GM19324 (cell line): ENCODE measurements at regions not wholly inside any gene's neighbourhood (a gene's known extent, or its start where the extent isn't known, plus 50 kb on each side); places are given as distances from the start of the nearest gene placed in this dataset.

Experiments used
- ATAC-seq: cut with Tn5 transposase; IDR thresholded peaks from one replicate; pipeline ENCODE4 v1.9.1; 2021; ENCODE audit warnings: mild to moderate bottlenecking, moderate library complexity; ENCODE audit not compliant: unreplicated experiment, low FRiP score

DNA sequence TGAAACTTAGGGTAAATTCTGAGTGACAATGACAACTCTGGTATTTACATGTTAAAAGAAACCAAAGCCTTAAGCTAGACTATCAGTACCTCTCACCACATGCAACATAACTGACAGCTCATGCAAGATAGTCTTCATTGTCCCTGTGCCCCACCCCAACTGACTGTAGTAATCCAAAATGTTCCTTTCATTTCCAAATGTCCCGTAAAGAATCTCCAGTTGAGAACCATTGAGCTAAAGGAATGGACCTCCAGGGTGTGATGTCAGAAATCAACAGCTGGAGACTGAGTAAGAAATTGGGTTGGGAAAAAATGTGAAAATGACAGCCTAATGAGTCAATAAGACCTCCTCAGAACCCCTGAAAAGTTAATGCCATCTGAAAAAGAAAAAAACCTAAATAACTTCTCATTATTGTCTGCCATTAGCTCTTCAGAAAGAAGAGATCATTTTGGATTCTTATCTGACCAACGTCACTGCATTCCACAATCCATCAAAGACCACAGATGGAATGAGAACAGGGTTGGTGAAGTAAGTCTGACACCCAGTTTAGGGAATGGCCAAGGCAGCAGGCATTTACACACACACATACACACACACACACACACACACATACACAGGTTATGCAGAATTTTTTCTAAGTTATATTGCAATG lies 51.7 kb upstream of the ACVR2A start:
- no peak for ATAC-seq

DNA sequence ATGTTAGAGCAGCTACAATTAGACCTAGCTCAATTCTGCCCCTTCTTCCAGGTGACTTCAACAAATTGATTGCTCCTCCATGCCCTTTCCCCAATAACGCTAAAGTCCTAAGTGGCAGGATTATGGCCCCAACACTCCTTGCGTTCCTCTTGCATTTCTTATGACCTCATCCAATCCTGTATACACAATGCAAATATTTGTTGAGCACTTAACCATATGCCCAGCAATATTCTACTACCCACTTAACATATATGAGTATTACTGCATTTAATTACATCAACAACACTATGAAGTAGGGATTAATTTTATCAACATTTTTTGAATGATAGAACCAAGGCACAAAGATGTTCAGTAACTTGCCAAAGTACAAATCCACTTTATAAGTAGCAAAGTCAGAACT lies 54.2 kb upstream of the ACVR2A start:
- no peak for ATAC-seq

DNA sequence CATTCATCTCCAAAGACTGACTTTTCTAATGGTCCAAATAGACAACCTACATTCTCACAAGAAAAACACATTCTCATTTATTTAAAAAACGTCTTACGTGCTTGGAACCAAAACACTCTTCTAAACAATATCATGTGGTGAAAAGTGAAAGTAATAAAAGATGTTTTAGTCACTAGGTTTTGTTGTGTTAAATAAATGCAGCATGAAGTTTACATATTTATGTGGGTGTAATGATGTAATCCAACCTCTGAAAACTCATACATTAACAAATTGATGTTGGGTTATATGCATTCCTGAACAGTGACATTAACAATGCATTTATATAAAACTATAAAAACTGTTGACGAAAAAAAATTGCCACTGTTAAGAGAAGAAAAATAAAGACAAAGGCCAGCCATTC lies 55.1 kb upstream of the ACVR2A start:
- no peak for ATAC-seq

DNA sequence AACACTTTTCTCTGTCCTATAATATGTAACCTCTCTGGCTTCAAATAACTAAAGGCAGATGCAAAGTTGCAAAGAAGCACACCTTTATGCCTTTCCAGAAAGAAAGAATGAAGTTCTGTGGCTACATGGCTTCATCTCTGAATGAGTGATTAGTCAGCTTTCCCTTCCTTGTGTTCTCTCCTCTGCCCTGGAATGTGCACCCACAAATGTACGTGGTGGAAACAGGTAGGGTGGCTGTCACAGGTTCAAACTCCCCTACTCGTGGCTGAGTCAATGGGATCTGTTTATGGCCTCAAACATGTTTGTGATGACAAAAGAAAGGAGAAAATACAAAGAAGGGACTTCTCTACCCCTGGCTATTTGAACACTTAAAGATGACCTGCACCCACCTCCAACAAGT lies 55.5 kb upstream of the ACVR2A start:
- ATAC-seq: no peak

DNA sequence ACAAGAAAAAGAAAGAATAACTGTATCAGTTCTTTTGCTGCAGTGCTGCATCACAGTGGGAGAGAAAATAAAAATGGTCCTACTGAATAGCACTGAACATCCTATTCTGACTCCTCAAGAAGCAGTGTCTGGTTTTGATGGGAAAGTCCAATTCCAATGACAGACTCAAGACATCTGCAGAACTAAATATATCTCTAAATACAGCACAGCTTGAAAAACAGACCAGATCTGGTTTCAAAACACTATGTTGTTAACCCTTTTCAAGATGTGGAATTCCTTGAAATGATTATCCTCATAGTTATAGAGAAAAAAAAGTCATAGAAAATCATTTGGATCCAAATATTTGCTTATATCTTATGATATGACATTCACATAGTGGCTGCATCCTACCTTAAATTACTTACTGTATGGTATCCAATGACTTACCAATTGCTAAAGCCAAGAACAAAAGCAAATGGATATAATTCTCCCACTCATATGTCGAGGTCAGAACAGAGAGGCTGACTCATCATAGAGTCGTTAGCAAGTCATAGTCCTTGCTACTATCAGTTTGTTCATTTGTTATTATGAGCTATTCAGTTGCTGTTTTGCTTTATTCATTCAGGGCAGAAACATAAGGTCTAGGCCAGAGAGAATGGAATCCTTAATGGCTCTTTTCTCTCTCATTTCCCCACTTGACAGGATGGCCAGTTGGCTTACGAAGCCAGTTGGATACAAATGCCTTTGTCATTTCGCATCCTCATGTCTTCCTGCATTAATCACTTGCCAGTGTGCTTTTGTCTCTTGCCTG lies 62.5 kb upstream of the ACVR2A start:
- no peak for ATAC-seq

DNA sequence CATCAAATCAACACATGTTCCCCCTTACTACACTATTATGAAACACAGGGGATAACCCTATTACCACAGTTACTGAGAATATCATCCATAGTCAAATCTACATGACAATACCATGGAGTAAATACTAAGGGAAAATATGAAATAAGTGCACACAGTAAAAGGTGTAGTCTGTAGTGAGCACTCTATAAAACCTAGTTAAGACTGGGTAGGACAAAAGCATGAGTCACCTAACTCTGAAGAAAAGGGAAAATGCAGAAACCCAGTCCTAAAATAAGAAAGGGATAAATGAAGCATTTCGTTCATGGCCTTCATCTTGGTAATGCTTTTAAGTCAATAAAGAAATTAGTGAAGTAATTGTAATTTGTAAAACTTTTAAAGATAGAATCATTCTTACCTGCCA lies 65.4 kb upstream of the ACVR2A start:
- no peak for ATAC-seq

DNA sequence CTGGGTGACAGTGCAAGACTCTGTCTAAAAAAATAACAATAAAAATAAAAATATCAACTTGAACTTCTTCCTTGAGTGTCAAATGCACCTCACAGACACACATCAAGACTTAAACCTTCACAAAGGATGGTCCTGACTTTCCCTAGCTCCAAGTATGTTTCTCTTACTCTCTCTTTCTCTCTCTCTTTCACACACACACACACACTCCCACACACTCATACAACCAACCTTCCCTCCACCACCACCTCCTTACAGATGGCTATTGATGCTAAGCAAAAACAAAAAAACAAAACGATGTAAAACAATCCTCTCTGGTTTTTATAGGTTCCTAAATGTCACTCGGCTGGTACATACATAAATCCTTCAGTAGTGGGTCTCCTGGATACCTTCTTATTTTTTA lies 67.4 kb upstream of the ACVR2A start:
- no peak for ATAC-seq

DNA sequence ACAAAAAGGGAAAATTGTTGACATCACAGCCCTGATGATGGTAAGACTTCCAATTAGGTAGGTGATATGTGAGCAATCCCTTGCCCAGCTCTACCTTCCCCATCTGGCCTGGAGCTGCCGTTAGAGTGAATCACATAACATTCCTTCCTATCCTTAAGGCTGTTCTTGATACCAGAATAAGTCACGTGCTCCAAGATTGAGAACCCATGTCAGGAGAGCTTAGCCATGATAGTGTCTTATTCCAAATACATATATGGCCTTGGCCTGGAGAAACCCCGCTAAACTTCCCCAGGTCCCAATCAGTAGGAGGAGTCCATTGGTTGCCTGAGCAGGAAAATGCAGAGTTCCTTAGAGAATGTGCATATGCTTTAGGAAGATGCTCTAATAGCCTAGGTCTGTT lies 70.0 kb upstream of the ACVR2A start:
- ATAC-seq: no peak

DNA sequence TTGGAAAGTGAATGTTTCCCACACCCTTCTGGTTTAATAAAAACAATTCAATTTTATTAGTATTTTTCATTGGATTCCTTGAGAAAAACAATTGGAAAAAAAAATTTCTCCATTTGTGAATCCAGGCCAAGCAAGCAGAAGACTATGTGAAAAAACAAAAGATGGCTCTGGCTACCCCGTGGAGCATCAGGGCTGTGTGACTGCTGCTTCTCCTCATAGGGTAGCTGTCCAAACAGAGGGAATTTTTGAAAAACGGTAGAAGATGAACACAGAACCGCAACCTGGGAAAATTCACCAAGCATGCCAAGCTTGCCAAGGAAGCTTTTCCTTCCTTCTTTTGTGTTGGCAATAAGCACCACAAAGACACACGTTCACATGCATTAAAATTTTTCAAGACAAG lies 71.3 kb upstream of the ACVR2A start:
- ATAC-seq: no peak

DNA sequence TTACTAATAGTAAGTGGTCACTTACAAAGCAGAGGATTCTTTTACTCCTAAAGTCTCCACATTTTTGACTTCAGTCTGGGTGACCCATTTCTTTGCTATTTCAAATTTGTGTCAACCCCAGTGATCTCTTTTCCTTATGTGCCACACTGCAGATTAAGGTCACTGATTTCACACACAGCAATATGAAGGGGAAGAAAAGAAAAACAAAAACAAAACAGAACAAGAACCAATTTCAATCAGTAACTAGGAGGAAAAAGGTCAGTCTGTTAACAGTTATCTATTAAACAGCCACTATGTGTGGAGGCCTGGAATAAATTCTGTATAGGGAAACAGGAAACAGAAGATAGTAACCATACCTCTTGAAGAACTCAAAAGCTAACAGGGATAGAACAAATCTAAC lies 72.0 kb upstream of the ACVR2A start:
- no peak for ATAC-seq

DNA sequence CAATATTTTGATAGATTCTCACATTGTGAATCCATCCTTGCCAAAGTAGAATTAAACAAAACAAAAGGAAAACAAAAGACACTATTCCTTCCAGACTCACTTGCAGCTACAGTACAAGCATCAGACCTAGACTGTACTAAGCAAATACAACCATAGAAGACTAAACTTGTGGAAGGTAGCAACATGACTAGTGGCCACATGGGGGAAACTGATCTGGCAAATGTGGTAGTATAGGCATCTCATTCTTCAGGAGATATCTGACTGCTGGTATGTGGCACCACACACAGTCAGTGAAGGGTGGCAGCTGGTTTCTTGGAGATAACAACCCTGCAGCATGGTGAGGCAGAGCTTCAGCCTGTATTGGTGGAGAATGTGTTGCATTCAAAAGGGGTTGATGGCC lies 81.0 kb upstream of the ACVR2A start:
- no peak for ATAC-seq

DNA sequence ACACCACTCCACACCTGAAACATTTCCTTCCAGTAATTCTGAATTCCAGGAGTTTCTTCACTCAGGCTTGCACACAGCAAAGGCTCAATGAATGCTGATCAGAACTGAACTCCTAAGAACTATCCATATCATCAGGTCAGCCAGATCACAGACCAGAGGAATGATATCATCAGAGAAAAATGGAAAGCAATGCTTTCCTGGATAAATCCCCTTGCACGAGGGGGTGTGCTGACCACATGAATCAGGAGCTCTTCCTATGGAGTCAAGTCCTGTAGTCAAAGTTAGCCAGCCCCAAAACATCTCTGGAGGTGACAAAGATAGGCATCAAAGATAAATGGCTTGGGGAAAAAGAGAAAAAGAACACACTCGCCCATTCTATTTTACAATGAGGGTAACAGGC lies 83.8 kb upstream of the ACVR2A start:
- no peak for ATAC-seq

DNA sequence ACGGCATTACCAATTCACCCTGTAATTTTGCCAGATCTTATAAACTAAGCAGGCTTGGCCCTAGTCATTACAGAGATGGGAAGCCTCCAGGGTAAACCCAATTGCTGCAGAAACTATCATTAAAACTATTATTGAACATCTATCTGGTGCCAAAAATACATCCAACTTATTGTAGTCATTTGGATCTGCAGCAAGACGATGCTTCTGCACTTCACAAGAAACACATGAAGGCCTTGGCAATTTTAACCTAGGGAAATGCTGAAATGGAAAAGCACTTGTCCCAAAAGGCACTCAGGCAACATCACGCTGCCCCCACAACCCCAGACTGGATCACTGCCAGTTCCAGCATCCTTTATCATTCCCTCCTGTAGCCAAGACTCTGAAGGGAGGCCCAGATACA lies 85.3 kb upstream of the ACVR2A start:
- no peak for ATAC-seq

DNA sequence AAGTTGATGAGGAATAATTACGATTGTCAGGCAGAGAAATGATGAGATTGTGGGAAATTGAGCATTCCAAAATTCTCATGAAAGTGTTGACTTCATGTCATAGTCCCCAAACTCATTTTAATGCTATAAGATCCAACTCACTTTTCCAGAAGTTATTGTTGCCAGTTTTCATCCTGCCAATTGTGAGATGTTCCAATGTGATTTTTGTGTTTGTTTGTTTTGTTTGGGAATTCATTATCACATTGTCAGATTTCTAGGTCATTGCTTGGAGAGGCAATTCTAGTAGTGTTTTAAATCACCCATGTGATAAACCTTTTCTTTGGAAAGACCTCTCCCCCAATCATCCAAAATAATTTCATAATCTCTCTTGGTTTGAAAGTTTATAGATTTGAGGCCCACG lies 86.0 kb upstream of the ACVR2A start:
- no peak for ATAC-seq

DNA sequence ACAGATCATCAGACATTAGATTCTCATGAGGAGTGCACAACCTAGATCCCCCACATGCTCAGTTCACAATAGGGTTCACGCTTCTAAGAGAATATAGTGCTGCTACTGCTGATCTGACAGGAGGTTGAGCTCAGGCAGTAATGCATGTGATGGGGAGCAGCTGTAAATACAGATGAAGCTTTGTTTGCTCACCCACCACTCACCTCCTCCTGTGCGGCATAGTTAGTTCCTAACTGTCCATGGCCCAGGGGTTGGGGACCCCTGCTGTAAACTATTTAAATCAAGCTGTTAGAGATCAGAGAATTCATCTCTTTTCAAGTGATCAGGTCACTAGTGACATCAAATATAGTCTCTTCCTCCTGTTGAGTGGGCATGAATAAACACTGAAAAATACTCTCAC lies 88.8 kb upstream of the ACVR2A start:
- no peak for ATAC-seq

DNA sequence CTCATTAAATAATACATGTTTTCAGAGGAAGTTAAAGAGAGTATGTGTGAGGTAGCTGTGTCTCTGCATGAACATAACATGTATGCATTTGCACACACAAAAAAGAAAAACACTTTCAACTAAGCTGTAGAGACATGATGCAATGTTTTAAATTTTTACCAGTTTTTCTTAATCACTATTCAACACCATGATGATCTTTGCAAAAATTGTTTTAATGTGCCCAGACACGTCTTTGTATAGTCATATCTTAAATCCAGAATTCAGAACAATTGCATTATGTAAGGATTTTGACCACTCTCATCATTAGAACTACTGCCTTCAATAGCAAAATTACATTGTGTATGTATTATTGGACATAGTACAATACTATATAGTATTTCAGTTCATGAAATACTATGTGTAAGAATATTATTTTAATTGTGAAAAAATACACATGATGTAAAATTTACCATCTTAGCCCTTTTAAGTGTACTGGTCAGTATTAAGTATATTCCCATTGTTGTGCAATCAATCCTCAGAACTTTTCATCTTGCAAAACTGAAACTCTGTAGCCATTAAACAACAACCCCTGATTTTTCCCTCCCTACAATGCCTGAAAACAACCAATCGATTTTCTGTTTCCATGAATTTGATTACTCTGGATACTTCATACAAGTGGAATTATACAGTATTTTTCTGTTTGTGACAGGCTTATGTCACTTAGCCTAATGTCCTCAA lies 104.5 kb upstream of the ACVR2A start:
- no peak for ATAC-seq

DNA sequence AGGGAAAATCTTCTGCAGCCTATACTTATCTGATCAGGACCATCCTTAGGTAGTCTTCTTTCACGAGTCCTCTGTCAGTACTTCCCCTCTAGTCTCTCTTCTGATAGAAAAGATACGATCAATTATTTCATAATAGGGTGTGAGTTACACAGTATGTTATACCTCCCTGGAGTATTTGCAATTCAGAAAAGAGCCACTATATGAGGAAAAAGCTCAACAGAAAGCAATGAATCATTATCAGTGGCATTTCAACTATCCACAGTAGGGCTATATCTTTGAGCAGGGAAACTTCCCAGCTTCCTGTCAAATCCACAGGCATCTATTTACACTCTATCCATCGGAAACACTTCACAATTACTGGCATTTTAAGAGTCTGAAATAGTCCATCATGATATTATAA lies 105.3 kb upstream of the ACVR2A start:
- no peak for ATAC-seq

DNA sequence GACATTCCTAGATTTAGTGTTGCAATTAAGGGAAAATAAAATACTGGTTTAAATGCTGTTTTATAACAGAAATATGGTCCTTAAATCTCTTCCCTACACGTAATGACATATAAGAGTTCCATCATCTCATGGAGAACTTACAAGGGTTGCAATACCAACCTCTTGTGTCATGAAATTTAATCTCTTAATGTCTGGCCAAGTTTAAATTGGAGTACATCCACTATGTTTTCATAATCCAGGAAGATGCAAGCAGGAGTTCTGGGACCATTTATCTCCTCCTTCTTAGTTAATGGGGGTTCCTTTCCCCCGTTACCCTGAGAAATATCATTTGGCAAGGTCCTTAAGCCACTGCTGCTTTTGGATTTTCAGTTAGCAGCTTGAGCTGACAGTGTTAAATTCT lies 126.0 kb upstream of the ACVR2A start:
- ATAC-seq: no peak

DNA sequence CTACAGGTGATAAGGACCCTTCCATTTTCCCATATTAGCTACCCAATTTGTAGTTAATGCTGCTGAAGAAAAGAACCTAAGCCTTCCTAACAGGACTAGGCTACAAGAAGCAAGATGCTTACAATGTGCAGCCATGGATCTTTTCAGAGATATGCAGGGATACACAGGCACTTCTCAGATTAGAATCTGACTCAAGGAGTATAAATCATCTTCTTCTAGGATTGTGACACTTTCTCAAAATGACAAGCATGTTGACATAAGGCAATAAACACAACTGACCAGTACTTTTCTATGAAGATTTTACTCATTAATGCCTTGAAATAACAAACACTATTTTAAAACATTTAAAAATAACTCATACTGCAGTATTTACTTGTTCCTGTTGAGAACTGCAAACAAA lies 127.9 kb upstream of the ACVR2A start:
- no peak for ATAC-seq

DNA sequence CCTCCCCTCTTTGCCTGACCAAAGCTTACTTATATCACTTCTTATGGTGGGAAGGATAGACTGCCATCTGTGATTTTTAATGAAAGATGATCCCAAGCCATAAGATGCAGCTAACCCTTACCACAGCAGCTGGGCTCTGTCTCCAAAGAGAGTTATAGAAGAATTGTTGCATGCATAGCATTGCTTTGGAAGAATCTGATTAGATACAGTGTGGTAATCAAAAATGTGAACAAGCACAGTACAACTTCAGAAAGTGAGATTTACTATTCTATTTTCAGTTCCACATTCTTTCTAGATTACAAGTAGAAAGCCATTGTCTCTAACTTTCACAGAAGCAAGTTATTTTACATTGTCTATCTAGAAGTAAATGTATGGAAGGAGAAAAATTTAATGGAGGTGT lies 129.0 kb upstream of the ACVR2A start:
- ATAC-seq: peak; percentile 80

DNA sequence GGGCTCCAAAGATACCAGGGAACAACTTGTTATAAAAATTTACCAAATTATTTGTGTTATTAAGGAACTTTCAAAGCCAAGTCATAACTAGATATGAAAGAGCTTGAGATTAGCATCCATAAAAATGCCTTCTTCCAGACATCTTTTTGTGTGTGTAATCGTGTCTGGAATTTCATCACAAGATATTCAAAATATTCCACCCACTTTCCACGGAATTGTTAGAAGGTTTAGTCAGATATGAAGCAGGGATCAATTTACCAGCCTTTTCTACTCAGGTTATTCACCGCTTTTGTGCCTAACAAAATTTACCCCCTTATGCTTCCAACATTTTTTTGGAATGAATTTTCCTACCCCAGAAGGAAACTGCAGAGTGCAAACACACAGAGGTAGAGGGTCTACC lies 130.2 kb upstream of the ACVR2A start:
- no peak for ATAC-seq

DNA sequence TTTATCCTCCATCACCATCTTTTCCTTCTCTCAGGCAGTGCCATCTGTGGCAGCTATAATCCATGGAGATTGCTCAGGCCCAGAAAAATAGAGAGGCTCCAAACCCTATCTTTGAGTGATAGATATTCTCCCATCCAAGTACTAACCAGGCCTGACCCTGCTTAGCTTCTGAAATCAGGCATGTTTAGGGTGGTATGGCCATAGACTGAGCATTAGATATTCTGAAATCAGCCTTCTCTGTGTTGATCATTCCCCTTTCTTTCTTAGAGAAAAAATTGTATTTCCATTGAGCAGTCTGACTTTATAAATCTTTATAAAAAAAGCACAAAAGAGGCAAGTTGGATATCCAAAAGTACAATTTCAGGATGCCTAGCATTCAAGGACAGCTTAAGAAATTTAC lies 131.5 kb upstream of the ACVR2A start:
- no peak for ATAC-seq
